Stomach (tissue), 8 donors: ENCODE measurements at regions not wholly inside any gene's neighbourhood (a gene's known extent, or its start where the extent isn't known, plus 50 kb on each side); places are given as distances from the start of the nearest gene placed in this dataset.

Experiments
- DNase-seq, 2 donors: peaks; one replicate each; pipeline versions ENCODE4 v3.0.0 to v3.0.0-alpha.2; 2013 to 2019
- H3K27ac ChIP-seq, 5 donors: fragments of 200-600 bp in 4 of 5; sonication (generic) in 4 of 5; one replicate each; pipeline ENCODE4 v1.5.1; 2013 to 2019; ENCODE audit warnings: mild to moderate bottlenecking in 1 of 5, moderate library complexity in 1 of 5
- H3K27me3 ChIP-seq, 3 donors: fragments of 200-600 bp; sonication (generic); one replicate each; pipeline ENCODE4 v1.5.1; 2017 to 2019; ENCODE audit warnings: mixed run types in 1 of 3
- H3K36me3 ChIP-seq, 4 donors: fragments of 200-600 bp; sonication (generic); 1 replicate in 3 of 4; 2 replicates in 1 of 4; pipeline ENCODE4 v1.5.1; 2016 to 2019
- H3K4me1 ChIP-seq, 4 donors: fragments of 200-600 bp; sonication (generic); one replicate each; pipeline ENCODE4 v1.5.1; 2016 to 2019
- H3K4me3 ChIP-seq, 4 donors: fragments of 200-600 bp; sonication (generic) in 3 of 4; one replicate each; pipeline ENCODE4 v1.5.1; 2016 to 2019; ENCODE audit warnings: mild to moderate bottlenecking in 1 of 4
- H3K9me3 ChIP-seq, 4 donors: fragments of 200-600 bp; sonication (generic); one replicate each; pipeline ENCODE4 v1.5.1; 2016 to 2019
- CTCF ChIP-seq, 7 experiments: fragments of 450-650 bp in 4 of 7; fragments of 200-600 bp in 3 of 7; sonication (generic) in 3 of 7; IDR thresholded peaks; one replicate each; pipeline ENCODE4 v1.5.1; 2016 to 2019; ENCODE audit warnings: antibody characterized with exemption in 7 of 7, control low read depth in 2 of 7, mild to moderate bottlenecking in 1 of 7
- EP300 ChIP-seq: sonication (generic); formaldehyde crosslinking; IDR thresholded peaks from one replicate; pipeline ENCODE4 v1.6.1; 2017; ENCODE audit warnings: antibody characterized with exemption
- POLR2A ChIP-seq, 4 donors: fragments of 450-650 bp; IDR thresholded peaks; one replicate each; pipeline ENCODE4 v1.6.1; 2016; ENCODE audit warnings: antibody characterized with exemption in 4 of 4, control low read depth in 2 of 4, mild to moderate bottlenecking in 1 of 4, moderate library complexity in 1 of 4
- POLR2AphosphoS5 ChIP-seq, 3 donors: sonication (generic); formaldehyde crosslinking; IDR thresholded peaks; one replicate each; pipeline ENCODE4 v1.6.1; 2016; ENCODE audit warnings: antibody characterized with exemption in 3 of 3
- WGBS, 5 donors: extraction: QIAGEN DNeasy Blood & Tissue Kit in 3 of 5; methylation state at CpG; one replicate each; pipeline versions ENCODE4 v1.1.5 to v1.1.7; 2013 to 2018; 5-methylcytosine and 5-hydroxymethylcytosine counted together
- intact Hi-C: fragments of 100-400 bp; cut with DNase I; formaldehyde crosslinking; loops from one replicate; pipeline ENCODE4 v1.15.1; 2023; ENCODE audit warnings: low total_unique reads
- donor health status: healthy with polysubstance abuse.
- donor health status: Bipolar disorder and iron deficiency.
- donor health status: healthy.

- Histone ChIP-seq H3K36me3 (no peaks in the 10 kb centered on the region), H3K4me1 (no peaks in the 10 kb centered on the region), H3K9me3 (peaks cover 0 to 21% (median 10%) of the 10 kb centered on the region in 4 donors), H3K4me3 (no peak overlapping the region), H3K27me3 (peaks cover 0 to 51% (median 0%) of the 10 kb centered on the region in 3 donors), H3K27ac (no peak overlapping the region)
- TF ChIP-seq POLR2A (IDR thresholded peaks at IDR 0.05) (no peak), CTCF (IDR thresholded peaks at IDR 0.05) (no peak), EP300 (no peak), POLR2AphosphoS5 (IDR thresholded peaks at IDR 0.05) (no peak)
- WGBS, 5 donors = 69 to 87% (median 84%) methylated on average over 7 of the region's 7 CpGs
- no peak for DNase-seq
- intact Hi-C loops = no loop called here
These were observed 153.4 kb downstream of the FBLN2 start for GRCh38 chr3:13702286-13702685.

GRCh38 chr3:13700889-13701288 lies 152.0 kb downstream of the FBLN2 start:
- Histone ChIP-seq H3K4me3 (no peak overlapping the region), H3K36me3 (no peaks in the 10 kb centered on the region), H3K9me3 (peaks cover 0 to 21% (median 3%) of the 10 kb centered on the region in 4 donors), H3K4me1 (no peaks in the 10 kb centered on the region), H3K27me3 (peaks cover 0 to 64% (median 3%) of the 10 kb centered on the region in 3 donors), H3K27ac (no peak overlapping the region)
- TF ChIP-seq POLR2AphosphoS5 (IDR thresholded peaks at IDR 0.05) (no peak), CTCF (IDR thresholded peaks at IDR 0.05) (no peak), EP300 (no peak)
- WGBS, 5 donors = 73 to 81% (median 79%) methylated on average over 7 to 8 of the region's 8 CpGs
- intact Hi-C loops = no loop called here
- DNase-seq = no peak

- DNase-seq = no peak
- no peak overlapping the region for H3K27ac ChIP-seq
- H3K4me1 ChIP-seq = no peaks in the 10 kb centered on the region
- 35 to 56% (median 43%) methylated on average over 7 of the region's 7 CpGs for WGBS, 5 donors
- H3K27me3 ChIP-seq = peaks cover 0 to 66% (median 3%) of the 10 kb centered on the region in 3 donors
- peaks cover 0 to 17% (median under 1%) of the 10 kb centered on the region in 4 donors for H3K9me3 ChIP-seq
- no peak for TF ChIP-seq POLR2A (IDR thresholded peaks at IDR 0.05)
- no peaks in the 10 kb centered on the region for H3K36me3 ChIP-seq
- no peak overlapping the region for H3K4me3 ChIP-seq
- intact Hi-C loops = no loop called here
These were observed 151.4 kb downstream of the FBLN2 start for GRCh38 chr3:13700362-13700761.

- WGBS, 5 donors = 60 to 87% (median 82%) methylated on average over 1 to 2 of the region's 2 CpGs
- intact Hi-C loops = no loop called here
- no peak for DNase-seq
- Histone ChIP-seq H3K9me3 (peaks cover 0 to 9% (median 2%) of the 10 kb centered on the region in 4 donors), H3K27me3 (peaks cover 0 to 52% (median 3%) of the 10 kb centered on the region in 3 donors), H3K4me3 (no peak overlapping the region), H3K4me1 (no peaks in the 10 kb centered on the region), H3K36me3 (no peaks in the 10 kb centered on the region), H3K27ac (no peak overlapping the region)
- TF ChIP-seq POLR2A (IDR thresholded peaks at IDR 0.05) (no peak), POLR2AphosphoS5 (IDR thresholded peaks at IDR 0.05) (no peak), EP300 (no peak), CTCF (IDR thresholded peaks at IDR 0.05) (no peak)
These were observed 147.8 kb downstream of the FBLN2 start for GRCh38 chr3:13696699-13697098.

GRCh38 chr3:13693441-13693840 lies 144.5 kb downstream of the FBLN2 start:
- H3K36me3 ChIP-seq = no peaks in the 10 kb centered on the region
- H3K4me1 ChIP-seq = no peaks in the 10 kb centered on the region
- WGBS, 5 donors = 57 to 76% (median 69%) methylated on average over 3 of the region's 3 CpGs
- H3K27me3 ChIP-seq = peaks cover 0 to 36% (median 3%) of the 10 kb centered on the region in 3 donors
- DNase-seq = no peak
- intact Hi-C loops = no loop called here
- no peak overlapping the region for H3K27ac ChIP-seq
- H3K4me3 ChIP-seq = no peak overlapping the region
- TF ChIP-seq POLR2AphosphoS5 (IDR thresholded peaks at IDR 0.05) (no peak), CTCF (IDR thresholded peaks at IDR 0.05) (no peak), POLR2A (IDR thresholded peaks at IDR 0.05) (no peak), EP300 (no peak)
- H3K9me3 ChIP-seq = peaks cover 0 to 9% (median 2%) of the 10 kb centered on the region in 4 donors
